SHP77 treated with DMSO at 0.1 percent for 48 hours (cell line): ENCODE measurements at regions not wholly inside any gene's neighbourhood (a gene's known extent, or its start where the extent isn't known, plus 50 kb on each side); places are given as distances from the start of the nearest gene placed in this dataset.
"Not testable (repeated sequence)": the region's sequence is repeated elsewhere in the genome, so short reads cannot be mapped to it uniquely, and the experiment has no call there.

Experiments used
- DNase-seq: peaks from one replicate; lab custom pipeline; 2025; lab: John Stamatoyannopoulos, UW

GRCh38 chr3:110813541-110813940 is 258.1 kb upstream of the NECTIN3 start:
- DNase-seq = no peak

- DNase-seq = no peak
Observed at GRCh38 chr3:110814170-110815007, 257.2 kb upstream of the NECTIN3 start.

DNA sequence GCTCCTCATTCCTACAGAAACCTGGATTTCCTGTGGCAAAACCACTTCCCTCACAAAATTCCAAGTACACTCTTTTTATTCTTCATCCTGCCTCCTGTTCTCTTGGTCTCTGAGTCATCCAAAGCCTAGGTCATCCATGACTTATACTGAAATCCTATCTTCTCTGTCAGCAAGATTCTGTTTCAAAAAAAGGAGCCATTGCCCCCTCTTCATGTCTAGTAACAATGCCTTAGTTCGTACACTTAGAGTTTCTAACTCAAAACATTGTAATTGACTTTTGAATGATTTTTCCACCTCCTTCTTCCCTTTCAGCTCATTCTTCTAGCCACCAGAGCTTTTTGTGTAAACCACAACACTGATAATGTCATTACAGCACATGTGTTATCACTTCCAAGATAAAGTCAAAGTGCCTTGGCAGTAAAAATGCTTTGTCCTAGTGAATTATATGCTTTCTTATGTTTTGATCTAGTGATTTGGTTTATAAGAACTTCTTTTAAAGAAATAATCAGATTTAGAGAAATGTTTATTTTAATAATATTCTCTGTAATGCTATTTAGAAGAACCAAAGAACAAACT is 256.5 kb upstream of the NECTIN3 start:
- DNase-seq = no peak

DNA sequence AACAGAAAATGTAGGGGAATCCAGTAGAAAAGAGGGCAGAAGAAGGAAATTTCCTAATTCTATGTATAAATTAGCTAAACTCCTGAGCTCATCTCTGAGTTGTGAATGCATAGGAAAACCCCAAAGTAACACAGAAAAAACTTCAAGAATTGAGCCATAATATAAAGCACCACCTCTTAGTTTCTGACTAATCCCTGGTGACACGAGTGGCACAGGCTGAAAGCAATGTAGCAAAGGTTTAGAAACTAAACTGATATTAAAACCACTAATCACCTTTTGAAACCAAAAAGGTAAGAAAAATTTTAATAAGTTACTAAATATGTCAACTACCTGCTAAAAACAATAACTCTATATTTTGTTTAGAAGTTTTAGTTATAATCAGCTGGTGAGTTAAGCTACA is 255.6 kb upstream of the NECTIN3 start:
- no peak for DNase-seq

DNA sequence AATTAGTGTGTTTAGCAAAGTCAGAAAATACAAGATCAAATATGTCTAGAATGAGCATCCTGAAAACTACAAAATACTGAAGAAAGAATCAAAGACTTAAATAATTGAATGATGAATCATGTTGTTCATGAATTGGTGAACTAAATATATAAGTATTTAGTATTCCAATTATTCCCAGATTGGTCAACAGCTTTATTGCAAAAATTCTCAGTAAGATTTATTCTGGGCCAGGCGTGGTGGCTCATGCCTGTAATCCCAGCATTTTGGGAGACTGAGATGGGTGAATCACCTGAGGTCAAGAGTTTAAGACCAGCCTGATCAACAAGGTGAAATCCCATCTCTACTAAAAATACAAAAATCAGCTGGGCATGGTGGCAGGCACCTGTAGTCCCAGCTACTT is 250.0 kb upstream of the NECTIN3 start:
- no peak for DNase-seq

GRCh38 chr3:110822971-110823370 is 248.6 kb upstream of the NECTIN3 start:
- no peak for DNase-seq

DNA sequence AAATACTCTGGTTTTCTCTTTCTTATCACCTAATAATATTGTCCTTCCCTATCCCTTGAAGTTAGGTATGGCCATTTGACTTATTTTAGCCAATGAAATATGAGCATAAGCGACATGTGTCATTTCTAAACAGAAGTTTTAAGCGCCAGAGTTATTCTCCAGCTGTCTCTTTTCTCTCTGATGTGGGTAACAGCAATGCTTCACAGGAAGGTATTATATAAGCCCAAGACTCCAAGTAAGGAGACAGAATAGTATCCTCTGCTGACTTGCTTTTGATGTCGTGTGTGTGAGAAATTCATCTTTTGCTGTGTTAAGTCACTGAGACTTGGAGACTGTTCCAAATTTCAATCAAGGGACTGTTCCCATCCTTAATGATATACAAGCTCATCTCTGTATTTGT is 224.6 kb upstream of the NECTIN3 start:
- no peak for DNase-seq

- DNase-seq = no peak
Observed at GRCh38 chr3:110849064-110849463, 222.6 kb upstream of the NECTIN3 start.

DNA sequence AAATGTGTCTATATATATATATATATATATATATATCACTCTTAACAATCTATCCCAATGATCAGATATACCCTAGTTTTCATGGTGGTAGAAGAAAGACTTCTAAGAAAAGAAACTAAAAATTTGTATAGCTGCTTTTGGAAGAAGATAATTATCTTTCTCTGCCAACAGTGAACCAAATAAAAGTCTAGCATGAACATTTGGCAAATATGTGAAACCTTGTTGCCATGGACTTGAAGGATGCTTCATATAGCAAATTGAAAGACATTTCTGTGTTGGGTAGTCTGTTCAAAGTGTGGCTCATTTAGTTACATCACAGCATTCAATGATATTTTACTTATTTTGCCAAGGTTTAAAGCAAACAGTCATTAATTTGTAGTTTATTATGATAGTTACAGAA is 219.9 kb upstream of the NECTIN3 start:
- DNase-seq = no peak

GRCh38 chr3:110855207-110855606 is 216.4 kb upstream of the NECTIN3 start:
- DNase-seq = no peak

DNA sequence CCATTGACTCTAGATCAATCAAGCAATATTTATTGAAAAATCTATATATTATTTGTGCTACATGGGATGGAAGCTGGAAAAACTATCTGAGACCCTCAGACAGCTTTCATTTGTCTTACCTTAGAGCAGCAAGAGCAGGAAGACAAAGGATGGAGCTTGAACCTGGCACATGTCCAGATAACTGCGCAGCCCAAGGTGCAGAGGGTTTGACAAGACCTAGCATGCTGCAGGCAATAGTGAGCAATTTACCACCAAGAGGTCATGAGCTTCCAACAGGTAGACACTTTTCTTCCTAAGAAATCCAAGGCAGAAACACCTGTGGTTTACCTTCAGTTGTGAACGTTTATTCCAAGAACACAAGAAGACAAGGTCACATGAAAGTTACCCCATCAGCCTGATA is 214.7 kb upstream of the NECTIN3 start:
- no peak for DNase-seq

- no peak for DNase-seq
Observed at GRCh38 chr3:110858549-110858948, 213.1 kb upstream of the NECTIN3 start.

DNA sequence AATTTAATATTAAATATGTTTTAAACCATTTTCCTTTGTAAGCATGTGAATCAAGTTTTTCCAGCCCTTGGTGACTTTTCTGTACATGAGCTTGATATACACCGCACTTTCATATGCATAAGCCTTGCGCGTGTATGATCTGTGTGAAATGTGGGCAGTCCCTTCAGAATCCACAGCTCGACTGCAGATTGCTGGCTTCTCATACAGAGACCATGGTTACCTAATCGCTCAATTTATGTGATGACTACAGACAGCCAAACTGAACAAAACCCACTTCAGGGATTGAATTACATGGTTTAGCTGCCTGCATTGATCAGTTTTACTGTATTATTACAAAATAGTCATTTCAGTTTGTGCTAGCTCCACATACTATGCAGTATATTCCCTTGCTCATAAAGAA is 212.3 kb upstream of the NECTIN3 start:
- DNase-seq = no peak

GRCh38 chr3:110859993-110860392 is 211.6 kb upstream of the NECTIN3 start:
- no peak for DNase-seq

GRCh38 chr3:110865934-110866333 is 205.7 kb upstream of the NECTIN3 start:
- no peak for DNase-seq

DNA sequence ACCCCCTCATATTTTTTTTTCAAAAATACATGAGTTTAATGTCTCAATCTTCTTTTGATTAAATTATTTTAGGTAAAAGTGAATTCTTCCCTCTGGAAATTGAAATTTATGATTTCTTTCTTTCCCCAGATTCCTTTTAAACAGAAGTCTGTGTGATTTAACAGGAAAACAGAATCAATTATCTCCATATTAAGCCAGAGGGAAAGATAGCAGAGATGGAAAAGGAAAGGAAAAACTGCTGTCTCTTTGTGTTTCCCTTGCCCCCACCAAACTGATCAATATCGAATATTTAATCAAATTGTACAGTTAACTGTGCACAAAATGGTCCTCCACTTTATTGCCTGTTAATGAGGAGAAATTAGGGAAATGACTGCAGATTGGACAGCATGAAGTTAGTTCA is 203.5 kb upstream of the NECTIN3 start:
- DNase-seq = no peak

- no peak for DNase-seq
Observed at GRCh38 chr3:110869736-110870135, 201.9 kb upstream of the NECTIN3 start.

DNA sequence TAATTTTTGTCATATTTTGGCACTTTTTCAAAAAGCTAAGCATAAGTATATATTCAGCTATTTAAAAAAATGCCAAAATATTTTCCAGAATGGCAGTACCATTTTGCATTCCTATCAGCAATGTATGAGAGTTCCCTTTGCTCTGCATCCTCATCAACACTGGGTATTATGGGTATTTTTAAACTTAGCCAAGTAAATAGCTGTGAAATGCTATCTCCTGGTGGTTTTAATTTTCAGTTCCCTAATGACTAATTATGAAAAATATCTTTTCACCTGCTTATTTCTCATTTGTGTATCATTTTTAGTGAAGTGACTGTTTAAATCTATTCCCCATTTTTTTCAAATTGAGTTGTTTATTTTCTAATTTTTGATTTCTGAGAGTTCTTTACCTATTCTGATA is 199.7 kb upstream of the NECTIN3 start:
- no peak for DNase-seq

DNA sequence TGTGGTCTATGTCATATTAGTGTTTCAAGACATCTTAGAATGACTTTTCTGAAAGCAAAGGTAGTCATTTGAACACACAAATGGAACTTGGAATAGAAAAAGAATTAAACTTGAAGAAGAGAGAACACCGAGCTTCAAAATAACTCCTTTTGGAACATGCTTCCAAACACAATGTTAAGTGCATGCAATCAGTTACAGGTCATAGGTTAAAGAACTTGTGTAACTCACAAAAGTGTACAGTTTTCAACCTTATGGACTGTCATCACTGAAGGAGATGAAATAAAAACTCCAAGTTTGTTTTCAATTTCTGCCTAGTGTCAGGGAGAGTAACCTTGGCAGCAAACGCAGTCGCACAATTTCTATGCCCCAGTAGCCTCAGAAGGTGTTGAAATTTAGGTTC is 192.9 kb upstream of the NECTIN3 start:
- no peak for DNase-seq

DNA sequence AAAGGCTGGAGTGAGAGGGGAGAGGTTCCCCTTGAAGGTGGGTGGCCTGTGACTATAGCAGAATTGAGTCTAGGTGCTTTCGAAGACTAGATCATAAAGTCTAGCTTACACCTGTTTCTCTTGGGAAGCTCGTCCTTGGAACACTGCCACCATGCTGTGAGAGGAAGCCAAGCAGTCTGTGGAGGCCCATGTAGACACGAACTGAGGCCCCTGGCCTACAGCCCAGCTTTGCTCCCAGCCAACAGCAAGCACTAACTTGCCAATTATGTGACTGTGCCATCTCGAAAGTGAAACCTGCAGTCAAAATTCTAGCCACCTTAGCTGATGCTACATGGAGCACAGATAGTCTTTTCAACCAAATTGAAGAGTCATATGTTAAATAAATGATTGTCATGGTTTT is 190.5 kb upstream of the NECTIN3 start:
- peak; percentile 55 for DNase-seq

GRCh38 chr3:110886222-110886893 is 185.3 kb upstream of the NECTIN3 start:
- no peak for DNase-seq

GRCh38 chr3:110887176-110887575 is 184.4 kb upstream of the NECTIN3 start:
- DNase-seq = no peak

DNA sequence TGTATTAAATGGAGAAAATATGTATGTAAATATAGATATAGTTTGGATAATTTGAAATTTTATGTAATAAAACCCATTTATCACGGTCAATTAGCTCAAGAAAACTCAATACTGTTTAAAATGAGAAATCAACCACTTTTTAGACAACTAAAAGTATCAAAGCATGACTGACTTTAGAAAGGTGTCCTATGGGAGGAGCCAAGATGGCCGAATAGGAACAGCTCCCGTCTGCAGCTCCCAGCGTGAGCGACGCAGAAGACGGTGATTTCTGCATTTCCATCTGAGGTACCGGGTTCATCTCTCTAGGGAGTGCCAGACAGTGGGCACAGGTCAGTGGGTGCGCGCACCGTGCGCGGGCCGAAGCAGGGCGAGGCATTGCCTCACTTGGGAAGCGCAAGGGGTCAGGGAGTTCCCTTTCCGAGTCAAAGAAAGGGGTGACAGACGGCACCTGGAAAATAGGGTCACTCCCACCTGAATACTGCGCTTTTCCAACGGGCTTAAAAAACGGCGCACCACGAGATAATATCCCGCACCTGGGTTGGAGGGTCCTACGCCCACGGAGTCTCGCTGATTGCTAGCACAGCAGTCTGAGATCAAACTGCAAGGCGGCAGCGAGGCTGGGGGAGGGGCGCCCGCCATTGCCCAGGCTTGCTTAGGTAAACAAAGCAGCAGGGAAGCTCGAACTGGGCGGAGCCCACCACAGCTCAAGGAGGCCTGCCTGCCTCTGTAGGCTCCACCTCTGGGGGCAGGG is 182.8 kb upstream of the NECTIN3 start:
- not testable (repeated sequence) for DNase-seq
